AG20443 (cell line): ENCODE measurements at regions not wholly inside any gene's neighbourhood (a gene's known extent, or its start where the extent isn't known, plus 50 kb on each side); places are given as distances from the start of the nearest gene placed in this dataset.
"Not testable (repeated sequence)": the region's sequence is repeated elsewhere in the genome, so short reads cannot be mapped to it uniquely, and the experiment has no call there.

Experiments used
- DNase-seq: peaks from one replicate; pipeline ENCODE4 v3.0.0; 2012; ENCODE audit warnings: low spot score, mixed read lengths

DNA sequence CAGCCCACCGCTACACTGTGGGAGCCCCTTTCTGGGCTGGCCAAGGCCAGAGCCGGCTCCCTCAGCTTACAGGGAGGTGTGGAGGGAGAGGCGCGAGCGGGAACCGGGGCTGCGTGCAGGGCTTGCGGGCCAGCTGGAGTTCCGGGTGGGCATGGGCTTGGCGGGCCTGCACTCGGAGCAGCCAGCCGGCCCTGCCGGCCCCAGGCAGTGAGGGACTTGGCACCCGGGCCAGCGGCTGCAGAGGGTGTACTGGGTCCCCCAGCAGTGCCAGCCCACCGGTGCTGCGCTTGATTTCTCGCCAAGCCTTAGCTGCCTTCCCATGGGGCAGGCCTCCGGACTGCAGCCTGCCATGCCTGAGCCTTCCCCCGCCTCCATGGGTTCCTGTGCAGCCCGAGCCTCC is 306.2 kb downstream of the PPP4R3C start:
- not testable (repeated sequence) for DNase-seq

GRCh38 chrX:27136325-27136724 is 326.8 kb downstream of the PPP4R3C start:
- DNase-seq, result no peak

DNA sequence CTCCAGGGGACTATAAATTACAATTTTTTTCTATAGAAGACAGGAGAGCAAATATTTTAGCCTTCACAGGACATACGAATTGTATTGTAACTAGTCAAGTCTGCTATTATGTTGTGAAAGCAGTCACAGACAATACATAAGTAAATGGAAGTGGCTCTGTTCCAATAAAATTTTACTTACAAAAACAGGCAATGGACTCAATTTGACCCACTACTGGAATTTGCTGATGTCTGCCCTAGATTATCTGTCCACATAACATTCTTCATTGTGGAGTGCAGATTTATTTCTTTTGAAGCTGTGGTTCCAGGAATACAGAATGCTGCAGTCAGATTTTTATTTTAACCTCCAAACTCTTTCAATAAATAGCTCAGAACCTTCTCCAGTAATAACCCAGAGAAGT is 330.3 kb downstream of the PPP4R3C start:
- DNase-seq, result no peak

GRCh38 chrX:27087176-27087575 is 376.0 kb downstream of the PPP4R3C start:
- not testable (repeated sequence) for DNase-seq

DNA sequence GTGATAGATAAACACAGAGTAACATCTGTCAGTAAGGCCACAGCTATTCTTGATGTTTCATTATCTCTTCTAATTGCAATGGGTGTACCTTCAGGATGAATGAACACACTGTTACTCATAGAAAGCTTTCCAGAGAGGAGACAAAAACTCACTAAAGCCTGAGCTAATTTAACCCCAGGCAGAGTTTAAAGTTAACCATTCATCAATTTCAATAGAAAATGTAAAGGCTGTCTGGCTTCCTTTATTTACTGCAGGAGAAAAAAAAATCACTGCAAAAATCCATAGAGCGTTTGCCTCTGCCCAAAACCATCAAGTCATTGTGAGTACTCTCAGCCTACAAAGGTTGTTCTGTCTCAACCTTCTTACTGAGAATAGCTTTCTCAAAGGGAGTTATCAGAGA is 376.9 kb downstream of the PPP4R3C start:
- DNase-seq, result no peak

DNA sequence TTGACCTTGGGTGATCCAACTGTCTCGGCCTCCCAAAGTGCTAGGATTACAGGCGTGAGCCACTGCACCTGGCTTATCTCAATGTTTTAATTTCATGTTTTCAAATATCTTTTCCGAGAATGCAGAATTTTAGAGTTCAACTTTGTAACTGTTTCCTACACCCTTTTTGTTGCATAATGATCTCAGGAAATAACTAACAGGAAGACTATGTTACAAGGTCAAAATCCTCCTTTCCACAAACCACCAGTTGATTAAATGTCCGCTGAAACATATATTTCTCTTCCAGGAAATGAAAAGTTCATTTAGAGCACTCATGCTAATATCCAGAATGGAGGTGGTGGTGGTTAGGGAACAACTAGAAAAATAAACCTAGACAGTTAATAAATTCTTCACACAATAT is 377.8 kb downstream of the PPP4R3C start:
- DNase-seq, result no peak

GRCh38 chrX:27078371-27078770 is 384.8 kb downstream of the PPP4R3C start:
- DNase-seq, result no peak

- DNase-seq, result no peak
Observed at GRCh38 chrX:27057883-27058282, 405.3 kb downstream of the PPP4R3C start.

DNA sequence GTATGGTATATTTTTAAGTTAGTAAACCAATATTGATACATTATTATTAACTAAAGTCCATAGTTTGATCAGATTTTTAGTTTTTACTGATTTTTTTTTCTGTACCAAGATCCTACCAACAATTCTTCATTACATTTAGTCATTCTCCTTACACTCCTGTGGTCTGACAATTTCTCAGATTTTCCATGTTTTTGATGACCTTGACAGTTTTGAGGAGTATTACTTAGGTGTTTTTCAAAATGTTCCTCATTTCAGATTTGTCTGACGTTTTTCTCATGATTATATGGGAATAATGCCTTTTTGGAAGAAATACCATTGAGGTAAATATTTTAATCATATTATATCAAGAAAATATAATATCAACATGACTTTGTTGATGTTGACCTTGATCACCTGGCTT is 423.8 kb downstream of the PPP4R3C start:
- DNase-seq, result no peak

GRCh38 chrX:27008486-27008885 is 454.7 kb downstream of the PPP4R3C start:
- no peak for DNase-seq

DNA sequence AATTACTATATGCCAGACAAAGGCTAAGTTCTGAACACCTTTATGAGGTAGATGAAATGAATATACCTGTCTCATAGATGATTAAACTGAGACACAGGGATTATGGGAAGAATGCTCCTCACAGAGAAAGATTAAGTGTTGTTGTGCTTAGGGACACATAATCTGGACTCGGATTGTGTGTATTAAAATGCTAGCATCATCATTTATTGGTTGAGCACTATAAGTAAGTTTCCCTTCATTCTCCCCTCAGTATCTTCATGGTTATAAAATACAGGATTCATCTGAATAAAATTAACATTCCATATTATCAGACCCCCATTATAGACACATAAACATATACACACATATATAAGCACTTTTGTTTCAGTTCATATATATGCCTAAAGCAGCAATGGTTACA is 463.5 kb downstream of the PPP4R3C start:
- no peak for DNase-seq

DNA sequence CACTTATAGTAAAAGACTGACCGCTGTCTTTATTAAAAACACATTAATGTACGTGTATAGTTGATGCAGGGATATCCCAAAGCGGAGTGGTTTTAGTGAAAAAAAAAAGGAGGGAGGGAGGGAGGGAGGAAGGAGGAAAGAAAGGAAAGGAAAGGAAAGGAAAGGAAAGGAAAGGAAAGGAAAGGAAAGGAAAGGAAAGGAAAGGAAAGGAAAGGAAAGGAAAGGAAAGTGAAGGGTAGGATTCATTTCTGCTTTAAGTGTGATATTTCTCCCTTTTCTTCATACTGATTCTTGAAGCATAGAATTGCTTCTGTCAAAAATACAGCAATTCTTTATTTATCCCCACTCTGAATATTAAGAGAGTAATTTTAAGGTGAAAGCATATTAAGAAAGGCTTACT is 504.9 kb downstream of the PPP4R3C start:
- DNase-seq, result no peak

DNA sequence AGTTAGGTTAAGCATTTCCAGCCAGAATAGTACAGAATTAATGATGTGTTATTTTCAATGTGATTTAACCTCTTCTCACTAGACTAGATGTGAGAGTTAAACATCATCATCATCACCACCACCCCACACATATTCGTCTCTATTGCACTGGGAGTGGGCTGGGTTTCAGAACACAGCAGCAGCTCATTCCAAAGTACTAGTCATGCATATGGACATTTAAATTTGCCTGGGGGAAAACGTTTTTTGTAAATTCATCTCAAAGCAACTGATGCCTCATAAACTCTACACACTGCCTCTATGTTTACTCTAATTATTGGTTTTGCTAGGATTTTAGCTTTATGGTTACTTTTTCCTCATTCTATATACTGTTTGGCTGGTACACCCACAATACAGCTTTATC is 509.1 kb downstream of the PPP4R3C start:
- DNase-seq, result no peak

- DNase-seq, result no peak
Observed at GRCh38 chrX:26952213-26952612, 510.9 kb downstream of the PPP4R3C start.

DNA sequence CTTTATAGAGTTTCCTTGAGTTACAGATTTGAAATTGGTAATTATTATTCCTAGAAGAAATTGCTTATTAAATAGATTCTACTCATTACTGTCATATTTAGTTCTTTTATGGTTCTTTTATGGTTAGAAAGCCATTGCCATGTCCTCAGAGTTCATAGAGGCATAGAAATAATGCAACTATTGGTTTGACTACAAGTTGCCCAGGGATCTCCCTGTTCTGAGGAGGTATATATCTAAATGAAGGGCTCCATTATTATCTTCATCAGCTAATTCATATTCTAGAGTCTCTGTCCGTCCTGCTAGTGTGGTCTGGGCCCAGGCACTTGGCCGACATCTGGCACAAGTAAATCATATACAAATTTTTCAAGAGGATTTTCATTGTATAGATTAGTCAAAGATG is 535.7 kb downstream of the PPP4R3C start:
- DNase-seq, result no peak

GRCh38 chrX:26925088-26925487 is 538.1 kb downstream of the PPP4R3C start:
- DNase-seq, result no peak

DNA sequence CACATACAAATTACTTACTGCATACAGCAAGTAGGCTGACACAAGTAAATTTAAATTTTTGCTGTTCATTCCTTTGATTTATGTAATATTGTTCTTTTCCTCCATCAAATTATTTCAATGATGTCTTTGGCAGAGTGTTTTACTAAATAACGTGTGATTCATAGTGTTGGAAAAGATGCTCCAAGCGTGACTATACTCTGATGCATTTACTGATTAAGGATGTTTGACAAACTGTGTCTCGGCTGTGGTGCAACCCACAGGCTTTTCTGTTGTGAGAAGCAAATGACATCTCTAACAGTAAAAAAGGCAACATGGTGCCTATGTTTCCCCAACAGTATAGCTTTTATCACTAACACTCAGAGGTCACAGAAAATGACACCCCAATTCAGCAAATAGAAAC is 540.9 kb downstream of the PPP4R3C start:
- no peak for DNase-seq

GRCh38 chrX:26918631-26919030 is 544.5 kb downstream of the PPP4R3C start:
- DNase-seq, result no peak

DNA sequence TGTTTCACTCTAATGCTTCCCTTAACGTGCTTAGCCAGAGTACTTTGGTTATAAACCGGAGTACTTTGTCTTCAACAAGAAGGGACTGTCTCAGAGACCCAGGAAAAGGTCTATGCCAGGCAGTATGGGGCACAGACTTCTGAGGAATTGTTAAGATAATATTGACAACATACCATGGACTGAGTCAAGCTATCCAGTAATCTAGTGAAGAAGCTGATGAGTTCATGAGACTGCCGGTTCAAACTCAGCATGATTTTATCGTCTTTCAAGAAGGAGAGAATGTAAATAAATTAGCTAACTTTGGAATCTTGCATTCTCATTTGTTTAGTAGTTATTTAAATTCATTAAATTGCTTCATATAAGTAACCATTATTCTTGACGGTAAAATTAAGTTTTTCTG is 546.1 kb downstream of the PPP4R3C start:
- DNase-seq, result no peak

DNA sequence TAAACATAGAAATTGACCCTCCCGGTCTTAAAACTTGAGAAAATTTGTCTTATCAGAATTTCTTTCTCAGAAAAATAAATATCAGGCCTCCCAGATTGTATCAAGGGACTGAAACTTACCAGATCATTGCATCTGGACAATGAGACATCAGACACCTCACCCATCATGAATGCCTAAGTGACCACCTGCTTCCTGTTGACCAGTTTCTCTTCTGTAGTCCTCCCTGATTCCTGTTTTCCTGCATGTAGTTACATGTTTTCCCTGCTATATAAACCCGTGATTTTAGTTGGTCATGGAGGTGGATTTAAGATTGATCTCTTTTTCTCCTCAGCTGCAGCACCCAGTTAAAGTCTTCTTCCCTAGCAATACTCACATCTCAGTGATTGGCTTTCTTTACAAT is 548.1 kb downstream of the PPP4R3C start:
- no peak for DNase-seq

- no peak for DNase-seq
Observed at GRCh38 chrX:26914232-26914631, 548.9 kb downstream of the PPP4R3C start.

DNA sequence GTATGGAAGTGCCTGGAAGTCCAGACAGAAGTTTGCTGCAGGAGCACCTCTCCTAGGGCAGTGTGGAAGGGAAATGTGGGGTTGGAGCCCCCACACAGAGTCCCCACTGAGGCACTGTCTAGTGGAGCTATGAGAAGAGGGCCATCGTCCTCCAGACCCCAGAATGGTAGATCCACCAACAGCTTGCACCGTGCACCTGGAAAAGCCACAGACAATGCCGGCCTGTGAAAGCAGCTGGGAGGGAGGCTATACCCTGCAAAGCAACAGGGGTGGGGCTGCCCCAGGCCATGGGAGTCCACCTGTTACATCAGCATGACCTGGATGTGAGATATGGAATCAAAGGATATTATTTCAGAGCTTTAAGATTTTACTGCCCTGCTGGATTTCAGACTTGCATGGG is 551.4 kb downstream of the PPP4R3C start:
- not testable (repeated sequence) for DNase-seq

DNA sequence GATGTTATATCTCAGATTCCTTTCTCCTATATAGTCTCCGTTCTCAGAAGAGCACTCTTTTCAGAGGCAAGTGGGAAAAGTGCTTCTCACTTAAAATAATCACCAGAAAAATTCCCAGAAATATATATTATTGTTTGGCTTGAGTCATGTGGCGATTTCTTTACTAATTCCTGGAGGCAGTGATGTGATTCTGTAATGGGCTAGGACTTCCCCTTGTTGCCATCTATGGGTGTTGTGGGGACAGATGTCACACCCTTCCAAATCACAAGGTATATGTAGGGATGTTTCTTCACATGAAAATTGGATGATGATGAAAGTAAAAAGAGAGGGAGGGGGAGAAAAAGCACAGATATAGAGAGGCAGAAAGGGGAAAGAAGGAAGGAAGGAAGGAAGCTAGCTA is 553.4 kb downstream of the PPP4R3C start:
- no peak for DNase-seq

- DNase-seq, result no peak
Observed at GRCh38 chrX:26908218-26908617, 554.9 kb downstream of the PPP4R3C start.

GRCh38 chrX:26889574-26889973 is 573.6 kb downstream of the PPP4R3C start:
- no peak for DNase-seq
